Sigmoid colon (tissue), 4 donors: ENCODE measurements at regions not wholly inside any gene's neighbourhood (a gene's known extent, or its start where the extent isn't known, plus 50 kb on each side); places are given as distances from the start of the nearest gene placed in this dataset.

Experiments
- CTCF ChIP-seq, 4 experiments: fragments of 450-650 bp in 3 of 4; fragments of 200-600 bp in 1 of 4; IDR thresholded peaks; one replicate each; pipeline ENCODE4 v1.5.1; 2016 to 2019; ENCODE audit warnings: antibody characterized with exemption in 4 of 4, mild to moderate bottlenecking in 3 of 4, moderate library complexity in 2 of 4
- EP300 ChIP-seq, 4 donors: sonication (generic); formaldehyde crosslinking; IDR thresholded peaks; one replicate each; pipeline ENCODE4 v1.6.1; 2017; ENCODE audit warnings: antibody characterized with exemption in 4 of 4
- POLR2A ChIP-seq, 2 donors: fragments of 450-650 bp; IDR thresholded peaks; one replicate each; pipeline ENCODE4 v1.6.1; 2016; ENCODE audit warnings: antibody characterized with exemption in 2 of 2, mild to moderate bottlenecking in 2 of 2, moderate library complexity in 2 of 2
- POLR2AphosphoS5 ChIP-seq, 4 donors: sonication (generic); formaldehyde crosslinking; IDR thresholded peaks; one replicate each; pipeline ENCODE4 v1.6.1; 2017; ENCODE audit warnings: antibody characterized with exemption in 4 of 4

- TF ChIP-seq POLR2A (IDR thresholded peaks at IDR 0.05) (no peak), POLR2AphosphoS5 (IDR thresholded peaks at IDR 0.05) (no peak), CTCF (IDR thresholded peaks at IDR 0.05) (no peak), EP300 (IDR thresholded peaks at IDR 0.05) (no peak)
These were observed 61.1 kb upstream of the CCN6 start for GRCh38 chr6:111992851-111993250.
